ENCODE measurements at regions not wholly inside any gene's neighbourhood (a gene's known extent, or its start where the extent isn't known, plus 50 kb on each side); places are given as distances from the start of the nearest gene placed in this dataset.
"Not testable (repeated sequence)": the region's sequence is repeated elsewhere in the genome, so short reads cannot be mapped to it uniquely, and the experiment has no call there.

DNA sequence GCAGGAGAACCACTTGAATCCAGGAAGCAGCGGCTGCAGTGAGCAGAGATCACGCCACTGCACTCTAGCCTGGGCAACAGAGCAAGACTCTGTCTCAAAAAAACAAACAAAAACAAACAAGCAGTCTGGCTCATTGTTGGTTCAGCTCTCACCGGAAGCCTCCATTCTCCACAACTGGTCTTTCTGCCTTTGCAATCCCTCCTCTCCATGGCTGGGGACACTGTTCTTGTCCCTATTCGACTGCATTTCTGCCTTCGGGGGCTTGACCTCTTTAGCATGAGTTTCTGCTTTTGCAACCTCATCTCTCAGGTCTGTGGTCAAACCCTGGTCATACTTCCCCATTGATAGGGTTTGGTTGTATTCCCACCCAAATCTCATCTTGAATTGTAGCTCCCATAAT is 216.3 kb upstream of the NR5A2 start:
- DNase-seq: no peak

DNA sequence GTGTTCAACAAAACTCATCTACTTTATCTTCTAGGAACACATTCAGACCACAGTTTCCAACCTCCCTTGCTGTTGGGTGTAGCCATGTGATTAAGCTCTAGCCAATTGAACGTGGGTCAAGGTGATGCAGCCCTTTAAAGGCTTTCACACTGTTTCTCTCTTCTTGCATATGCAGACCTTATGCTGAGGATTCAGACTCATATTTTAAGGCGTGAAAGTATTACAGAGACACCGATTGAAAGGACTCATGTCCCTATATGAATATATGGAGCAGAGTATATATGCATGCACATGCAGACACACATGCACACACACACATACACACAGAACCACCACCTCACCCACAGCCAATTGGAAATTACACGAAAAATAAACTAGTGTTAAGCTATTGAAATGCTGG is 214.3 kb upstream of the NR5A2 start:
- DNase-seq: no peak

DNA sequence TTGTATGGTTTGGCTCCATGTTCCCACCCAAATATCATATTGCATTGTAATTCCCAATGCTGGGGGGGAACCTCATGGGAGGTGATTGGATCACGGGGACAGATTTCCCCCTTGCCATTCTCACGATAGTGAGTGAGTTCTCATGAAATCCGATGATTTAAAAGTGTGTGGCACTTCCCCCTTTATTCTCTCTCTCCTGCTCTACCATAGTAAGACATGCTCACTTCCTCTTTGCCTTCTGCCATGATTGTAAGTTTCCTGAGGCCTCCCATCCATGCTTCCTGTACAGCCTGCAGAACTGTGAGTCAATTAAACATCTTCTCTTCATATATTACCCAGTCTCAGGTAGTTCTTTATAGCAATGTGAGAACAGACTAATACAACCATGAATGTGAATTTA is 211.6 kb upstream of the NR5A2 start:
- DNase-seq: no peak

DNA sequence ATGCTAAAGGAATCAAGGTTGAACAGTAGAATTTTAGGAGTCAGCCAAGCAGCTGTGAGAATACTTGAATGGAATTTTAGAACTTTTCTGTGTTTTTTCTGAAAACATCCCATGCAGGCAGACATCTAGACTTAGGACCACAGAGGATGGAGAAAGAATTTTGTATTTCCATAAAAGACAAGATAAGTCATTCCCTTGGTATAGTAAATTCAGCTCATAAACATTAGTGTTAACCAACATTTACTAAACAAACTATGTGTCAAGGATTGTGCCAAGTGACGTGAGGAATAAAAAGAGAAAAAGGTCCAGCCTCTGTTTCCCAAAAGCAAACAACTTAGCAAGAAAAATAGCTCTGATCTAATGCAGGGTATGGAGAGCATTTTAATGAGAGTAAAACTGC is 210.2 kb upstream of the NR5A2 start:
- no peak for DNase-seq

DNA sequence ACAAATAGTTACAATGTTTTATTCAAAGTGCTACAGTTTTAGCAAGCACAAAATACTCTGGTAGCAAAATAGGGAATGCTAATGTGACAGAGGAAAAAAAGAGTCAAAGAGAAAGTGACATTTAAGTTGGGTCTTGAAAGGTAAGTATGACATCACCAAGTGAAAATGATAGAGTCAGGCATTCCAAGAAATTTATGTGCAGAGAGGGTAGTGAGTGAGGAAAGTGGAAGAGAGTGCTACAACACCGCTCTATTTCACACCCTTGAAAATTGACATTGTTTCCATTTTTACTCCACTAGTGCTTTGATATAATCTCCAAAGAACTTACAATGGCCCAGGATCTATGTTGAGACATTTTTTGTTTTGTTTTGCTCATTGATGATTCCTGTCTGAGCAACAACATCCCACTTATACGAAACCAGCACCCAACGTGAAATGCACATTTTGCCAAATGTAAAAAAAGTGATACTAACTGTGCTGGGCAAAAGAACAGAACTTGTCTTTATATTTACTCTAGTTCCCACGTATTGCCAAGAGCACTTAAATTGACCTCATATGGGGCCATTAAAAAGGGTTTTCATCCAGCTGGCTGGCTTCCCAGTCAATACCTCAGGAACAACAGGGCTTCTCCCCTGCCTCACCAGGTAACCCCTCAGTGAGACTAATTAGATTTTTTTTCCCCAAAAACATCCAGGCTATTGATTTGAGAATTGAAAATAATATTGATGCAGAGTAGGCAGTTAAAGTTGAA is 206.3 kb upstream of the NR5A2 start:
- DNase-seq: peak; percentile 24 to 79 (median 32)

DNA sequence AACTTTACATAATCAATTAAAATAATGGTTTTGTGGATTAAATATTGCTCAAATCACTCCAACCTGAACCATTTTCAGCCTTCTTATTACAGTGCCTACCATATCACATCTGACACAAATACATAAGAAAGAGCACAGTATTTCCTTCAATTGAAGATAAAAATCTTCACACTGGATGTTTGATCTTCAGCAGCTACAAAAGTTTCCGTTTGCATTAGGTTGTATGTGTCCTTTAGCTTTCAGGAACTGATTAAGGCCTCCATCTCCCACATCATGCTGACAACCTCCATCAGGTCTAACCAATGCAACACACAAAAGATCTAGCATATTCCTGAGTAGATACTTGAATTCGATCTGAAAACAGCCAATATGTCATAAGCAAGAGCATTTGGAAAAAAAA is 195.1 kb upstream of the NR5A2 start:
- no peak for DNase-seq

DNA sequence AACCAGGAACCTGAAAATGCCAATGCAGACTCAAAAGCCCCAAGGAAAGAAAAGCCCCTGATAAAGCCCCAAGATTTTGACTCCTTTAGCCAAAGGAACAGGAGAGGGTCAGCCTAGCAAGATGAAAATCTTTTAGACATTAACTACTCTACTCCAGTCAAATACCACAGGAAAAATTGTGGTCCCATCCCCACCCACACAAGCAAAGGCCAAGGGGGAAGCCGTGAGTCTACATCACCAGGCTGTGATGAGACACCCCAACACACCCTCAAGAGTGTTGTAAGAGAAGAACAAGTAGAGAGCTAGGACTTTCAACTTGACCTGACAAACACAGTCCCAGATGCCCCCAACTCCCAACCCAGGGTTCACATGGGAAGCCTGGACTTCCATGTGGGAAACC is 192.8 kb upstream of the NR5A2 start:
- no peak for DNase-seq

DNA sequence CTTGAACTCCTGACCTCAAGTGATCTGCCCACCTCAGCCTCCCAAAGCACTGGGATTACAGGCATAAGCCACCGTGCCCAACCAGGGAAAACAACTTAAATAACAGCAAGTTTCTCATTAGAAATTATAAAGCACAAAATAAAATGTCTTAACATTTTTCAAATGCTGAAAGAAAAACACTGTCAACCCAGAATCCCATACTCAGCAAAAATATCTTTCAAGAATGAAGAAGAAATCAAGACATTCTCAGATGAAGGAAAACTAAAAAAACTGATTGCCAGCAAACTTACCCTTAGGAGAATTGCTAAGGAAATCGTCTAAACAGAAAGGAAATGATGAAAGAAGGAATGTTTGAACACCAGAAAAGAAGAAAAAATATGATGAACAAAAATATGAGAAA is 191.1 kb upstream of the NR5A2 start:
- DNase-seq: no peak

DNA sequence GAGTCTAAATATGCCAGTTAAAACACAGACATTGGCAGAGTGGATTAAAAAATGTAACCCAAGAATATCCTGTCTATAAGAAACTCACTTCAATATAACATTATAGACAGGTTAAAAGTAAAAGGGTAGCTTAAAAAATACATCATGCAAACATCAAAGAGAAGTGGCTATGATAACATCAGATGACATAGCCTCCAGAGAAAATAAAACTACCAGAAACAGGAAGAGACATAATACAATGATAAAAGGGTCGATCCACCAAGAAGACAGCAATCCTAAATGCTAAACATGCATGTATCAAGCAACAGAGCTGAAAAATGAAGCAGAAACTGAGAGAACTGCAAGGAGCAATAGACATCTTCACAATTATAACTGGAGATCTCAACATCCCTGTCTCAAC is 190.2 kb upstream of the NR5A2 start:
- no peak for DNase-seq

DNA sequence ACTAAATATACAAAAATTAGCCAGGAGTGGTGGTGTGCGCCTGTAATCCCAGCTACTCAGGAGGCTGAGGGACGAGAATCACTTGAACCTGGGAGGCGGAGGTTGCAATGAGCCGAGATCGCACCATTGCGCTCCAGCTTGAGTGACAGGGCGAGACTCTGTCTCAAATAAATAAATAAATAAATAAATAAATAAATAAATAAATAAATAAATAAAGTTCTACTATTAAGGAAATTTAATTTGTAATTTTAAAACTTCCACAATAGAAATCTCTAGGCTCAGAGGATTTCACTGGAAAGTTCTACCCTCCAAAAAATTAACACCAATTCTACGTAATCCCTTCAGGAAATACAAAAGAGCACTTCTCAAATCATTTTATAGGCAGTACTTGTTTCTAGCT is 187.9 kb upstream of the NR5A2 start:
- not testable (repeated sequence) for DNase-seq

DNA sequence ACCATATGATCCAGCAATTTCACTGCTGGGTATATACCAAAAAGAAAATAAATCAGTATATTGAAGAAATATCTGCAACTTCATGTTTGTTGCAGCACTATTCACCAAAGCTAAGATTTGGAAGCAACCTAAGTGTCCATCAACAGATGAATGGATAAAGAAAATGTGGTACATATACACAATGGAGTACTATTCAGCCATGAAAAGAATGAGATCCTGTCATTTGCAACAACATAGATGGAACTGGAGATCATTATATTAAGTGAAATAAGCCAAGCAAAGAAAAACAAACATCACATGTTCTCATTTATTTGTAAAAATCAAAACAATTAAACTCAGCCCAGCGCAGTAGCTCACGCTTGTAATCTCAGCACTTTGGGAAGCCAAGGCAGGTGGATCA is 184.4 kb upstream of the NR5A2 start:
- DNase-seq: not testable (repeated sequence)

DNA sequence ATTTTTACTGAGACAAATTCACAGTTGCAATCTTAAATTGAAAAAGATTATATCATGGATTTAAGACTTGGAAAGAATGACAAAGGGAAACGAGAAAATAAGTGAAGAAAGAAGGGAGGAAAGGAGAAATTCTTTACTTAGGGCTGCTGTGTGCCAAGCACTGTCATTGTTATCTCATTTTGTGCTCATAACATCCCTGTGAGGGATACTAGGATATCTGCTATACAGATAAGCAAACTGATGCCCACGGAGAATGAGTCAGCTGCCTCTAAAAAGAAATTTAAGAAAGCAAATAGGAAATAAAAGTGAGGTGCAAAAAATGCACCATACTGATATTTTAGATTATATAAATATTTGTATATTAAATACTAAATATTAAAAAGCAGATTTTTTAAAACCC is 183.6 kb upstream of the NR5A2 start:
- DNase-seq: peak in 1 of 3 experiments; percentile 27

DNA sequence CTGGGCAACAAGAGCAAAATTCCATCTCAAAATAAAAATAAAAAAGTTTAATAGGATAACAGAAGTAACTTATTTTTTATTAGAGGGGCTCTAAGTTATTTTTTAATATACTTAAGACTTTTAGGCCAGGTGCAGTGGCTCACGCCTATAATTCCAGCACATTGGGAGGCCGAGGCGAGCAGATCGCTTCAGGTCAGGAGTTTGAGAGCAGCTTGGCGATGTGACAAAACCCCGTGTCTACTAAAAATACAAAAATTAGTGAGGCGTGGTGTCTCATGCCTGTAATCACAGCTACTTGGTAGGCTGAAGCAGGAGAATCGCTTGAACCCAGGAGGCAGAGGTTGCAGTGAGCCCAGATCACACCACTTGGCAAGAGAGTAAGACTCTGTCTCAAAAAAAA is 180.5 kb upstream of the NR5A2 start:
- DNase-seq: no peak

DNA sequence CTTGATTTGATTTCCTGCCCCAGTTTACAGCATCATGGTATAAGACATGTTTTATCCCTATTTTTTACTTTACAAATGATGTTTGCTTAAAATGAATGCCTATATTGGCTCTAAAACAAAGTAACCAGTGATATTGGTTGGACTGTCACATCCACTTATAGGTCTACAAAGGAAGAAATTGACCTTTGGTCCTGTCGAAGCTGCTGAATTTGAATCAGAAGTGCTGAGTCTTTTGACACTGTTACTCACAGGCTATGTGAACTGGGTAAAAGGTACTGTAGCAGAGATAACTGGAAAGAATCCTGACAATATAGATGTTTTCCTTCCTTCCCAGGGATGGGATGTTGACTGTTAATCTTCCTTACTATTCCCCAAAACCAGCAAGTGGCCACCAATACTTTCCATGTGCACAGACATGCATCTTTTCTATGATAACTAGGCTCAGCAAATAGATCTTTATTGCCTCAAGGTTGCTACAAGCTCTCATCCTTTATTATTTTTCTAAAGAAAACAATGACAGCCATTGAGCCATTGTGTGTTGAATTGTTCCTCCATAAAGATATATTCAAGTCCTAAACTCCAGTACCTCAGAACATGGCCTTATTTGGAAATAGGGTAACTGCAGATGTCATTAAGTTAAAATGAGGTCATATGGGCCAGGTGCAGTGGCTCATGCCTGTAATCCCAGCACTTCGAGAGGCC is 175.9 kb upstream of the NR5A2 start:
- no peak for DNase-seq

DNA sequence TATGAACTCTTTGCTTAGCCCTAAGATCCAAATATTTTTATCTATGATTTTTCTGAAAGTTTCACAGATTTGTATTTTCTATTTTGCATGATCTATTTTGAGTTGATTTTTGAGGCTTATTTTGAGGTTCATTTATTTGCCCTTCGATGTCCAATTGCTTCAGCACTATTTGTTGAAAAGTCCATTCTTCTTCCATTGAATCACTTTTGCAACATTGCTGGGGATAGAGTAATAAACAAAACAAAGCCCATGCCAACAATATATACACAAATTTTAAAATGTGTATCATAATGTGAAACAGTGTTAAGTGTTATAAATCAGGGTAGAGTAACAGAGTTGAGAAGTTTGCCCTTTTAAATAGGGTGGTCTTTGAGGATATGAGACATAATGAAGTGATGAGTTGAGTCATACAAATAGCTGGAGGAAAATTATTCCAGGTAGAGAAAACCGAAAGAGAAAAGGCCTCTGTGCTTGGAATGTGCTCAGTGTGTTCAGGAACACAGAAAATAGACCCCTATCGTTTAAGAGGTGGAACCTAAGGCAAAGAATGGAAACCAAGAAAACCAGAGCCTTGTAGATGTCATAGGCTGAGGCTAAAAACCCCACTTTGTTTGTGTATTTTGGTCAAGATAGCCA is 172.7 kb upstream of the NR5A2 start:
- no peak for DNase-seq

DNA sequence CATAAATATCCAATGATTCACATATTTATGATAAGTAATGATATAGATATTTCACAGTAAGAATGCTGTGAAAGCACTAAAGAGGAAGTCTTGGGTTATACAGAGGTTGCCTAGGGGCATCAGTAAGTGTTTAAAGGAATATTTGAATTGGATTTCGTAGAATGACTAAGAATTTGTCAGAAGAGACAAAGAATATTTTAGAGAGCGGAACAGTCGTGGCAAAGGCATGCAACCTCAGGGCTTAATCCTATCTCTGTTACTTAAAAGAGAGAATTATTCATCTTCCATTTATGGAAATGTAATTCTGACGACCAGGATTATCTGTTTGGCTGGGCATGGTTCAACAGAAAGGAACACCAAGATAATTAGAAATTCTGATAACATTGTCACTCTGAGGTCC is 171.9 kb upstream of the NR5A2 start:
- DNase-seq: no peak

DNA sequence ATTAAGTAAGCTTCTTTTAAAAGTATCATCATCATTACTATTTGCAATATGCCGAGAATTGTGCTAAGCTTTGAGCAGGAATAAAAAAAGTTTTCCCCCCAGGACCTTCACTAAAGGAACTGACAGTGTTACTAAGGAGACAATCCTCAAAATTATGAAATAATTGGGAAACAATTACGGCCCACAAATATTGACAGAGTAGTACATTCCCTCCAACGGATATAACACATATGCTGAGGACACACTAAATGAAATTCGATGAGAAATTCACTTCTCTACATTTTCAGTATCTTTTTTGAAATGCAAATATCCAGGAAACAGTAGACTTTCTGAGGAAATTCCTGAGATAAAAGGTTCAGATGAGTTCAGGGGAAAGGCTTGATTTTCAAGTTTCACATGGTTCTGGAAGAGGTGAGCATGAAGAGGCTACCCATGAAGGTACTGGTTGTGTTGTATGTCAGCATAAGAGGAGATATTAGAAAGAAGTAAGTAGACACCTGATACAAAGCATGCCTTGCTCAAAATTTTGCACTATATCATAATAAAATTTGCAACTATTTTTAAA is 171.2 kb upstream of the NR5A2 start:
- no peak for DNase-seq

DNA sequence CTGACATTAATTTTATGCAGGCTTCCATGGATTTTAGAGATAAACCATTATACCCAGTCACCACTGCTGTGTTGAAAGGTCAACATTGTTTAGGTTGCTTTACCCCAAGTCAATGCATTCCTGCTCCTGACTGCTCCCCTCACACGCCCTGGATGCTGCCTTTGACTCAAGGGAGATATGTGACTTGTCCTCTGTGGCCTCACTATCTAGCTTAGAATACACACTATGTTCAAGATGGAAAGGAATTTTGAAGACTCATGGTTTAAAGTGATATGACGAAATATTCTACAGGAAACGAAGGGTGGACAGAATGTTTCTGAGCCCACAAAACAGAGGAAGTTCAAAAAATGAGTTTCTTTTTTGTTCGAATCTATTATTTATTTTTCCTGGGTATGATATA is 170.4 kb upstream of the NR5A2 start:
- DNase-seq: no peak

DNA sequence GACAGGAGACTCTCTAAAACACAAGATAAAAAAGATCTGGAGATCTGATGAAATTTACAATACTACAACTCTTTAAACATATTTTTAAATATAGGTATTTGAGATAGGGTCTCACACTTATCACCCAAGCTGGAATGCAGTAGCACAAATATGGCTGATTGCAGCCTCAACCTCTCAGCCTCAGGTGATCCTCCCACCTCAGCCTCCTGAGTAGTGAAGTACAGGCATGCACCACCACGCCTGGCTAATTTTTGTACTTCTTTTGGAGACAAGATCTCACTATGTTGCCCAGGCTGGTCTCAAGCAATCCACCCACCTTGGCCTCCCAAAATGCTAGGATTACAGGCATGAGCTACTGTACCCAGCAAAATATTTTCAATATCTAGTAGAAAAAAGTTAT is 170.0 kb upstream of the NR5A2 start:
- DNase-seq: no peak

DNA sequence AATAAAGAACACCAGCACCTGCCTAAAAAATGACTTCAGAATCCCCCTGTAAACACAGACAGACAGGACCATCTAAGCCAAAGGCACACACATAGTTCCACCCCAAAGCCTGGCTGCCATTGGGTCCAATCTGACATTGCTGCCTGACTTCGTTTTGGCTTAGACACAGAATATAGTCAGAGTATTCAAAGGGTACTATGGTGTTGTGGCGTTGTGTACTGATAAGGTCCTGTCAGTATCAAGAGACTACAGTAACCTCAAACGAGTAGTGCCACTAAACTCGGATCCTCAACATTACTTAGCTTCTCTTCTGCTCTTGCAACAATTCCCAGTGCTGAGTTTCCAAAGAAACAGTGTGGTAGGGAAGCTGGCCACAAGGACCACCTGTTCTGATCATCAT is 169.3 kb upstream of the NR5A2 start:
- DNase-seq: no peak

DNA sequence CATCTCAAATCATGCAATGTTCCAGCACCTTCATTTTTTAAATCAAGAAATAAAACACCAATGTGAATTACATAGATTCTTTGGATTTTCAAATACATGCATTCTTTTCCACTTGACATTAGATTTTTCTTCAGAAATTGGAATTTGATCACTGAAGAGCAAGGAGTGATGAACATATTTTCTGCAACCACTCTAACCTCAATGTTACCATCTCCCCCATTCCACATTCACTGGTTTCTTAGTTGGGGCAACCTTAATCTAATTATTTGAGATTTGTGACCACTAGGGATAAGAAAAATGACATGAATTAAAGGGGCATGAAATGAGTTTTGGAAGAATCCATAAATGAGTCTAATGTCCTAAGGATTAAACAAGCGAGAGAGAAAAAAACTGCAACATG is 168.7 kb upstream of the NR5A2 start:
- no peak for DNase-seq

DNA sequence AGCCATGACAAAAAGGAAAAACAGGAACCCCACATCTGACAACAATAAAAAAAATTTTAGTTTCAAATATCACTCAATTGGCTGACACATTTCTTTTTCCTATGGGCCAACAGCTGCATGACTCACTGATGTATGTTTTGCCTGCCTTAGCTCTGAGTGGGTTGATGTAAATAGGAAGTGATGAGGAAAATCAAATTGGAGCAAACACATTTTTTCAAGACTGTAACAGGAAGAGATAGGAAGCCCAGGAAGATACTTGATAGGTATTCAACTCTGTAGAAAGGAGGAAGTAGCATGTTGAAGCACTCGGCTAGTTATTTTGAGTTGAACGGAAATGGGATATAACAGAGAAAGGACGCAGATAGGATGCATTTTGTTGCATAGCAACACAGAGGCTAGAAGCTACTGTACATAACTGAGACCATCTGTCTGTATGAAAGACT is 168.0 kb upstream of the NR5A2 start:
- DNase-seq: peak in 2 of 3 experiments; percentile 25 to 65

DNA sequence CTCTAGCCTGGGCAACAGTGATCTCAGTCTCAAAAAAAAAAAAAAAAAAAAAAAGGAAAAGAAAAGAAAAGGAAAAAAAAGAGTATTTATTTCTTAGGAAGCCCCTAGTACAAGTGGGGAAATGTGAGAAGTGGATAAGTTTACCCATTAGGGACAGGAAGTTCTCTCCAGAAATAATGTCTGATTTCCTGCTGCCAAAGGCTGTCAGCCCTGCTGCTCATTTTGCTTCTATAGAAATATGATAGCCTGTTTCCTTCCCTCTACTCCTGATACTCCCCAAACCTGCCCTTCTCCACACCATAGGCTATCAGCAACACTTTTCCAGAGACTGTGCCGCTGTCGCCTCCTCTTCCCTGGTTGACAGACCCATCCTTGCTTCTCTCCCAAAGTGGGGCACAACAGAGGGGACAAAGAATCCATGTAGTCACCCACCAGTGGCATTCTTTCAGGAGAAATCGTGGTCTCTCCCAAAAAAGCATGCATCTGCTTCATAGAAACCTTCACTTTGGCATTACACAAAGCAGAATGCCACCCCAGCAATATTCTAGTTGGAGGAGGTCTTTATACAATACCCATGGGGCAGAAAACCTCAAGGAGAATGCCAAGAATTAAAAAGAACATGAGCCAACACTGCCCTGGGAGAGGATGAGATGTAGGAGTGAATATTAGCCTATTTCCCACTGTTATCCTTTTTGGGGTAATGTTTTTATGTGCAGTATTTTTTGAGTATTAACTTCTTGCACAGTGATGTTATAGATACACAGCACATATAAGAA is 166.3 kb upstream of the NR5A2 start:
- DNase-seq: no peak
